ENCODE measurements at regions not wholly inside any gene's neighbourhood (a gene's known extent, or its start where the extent isn't known, plus 50 kb on each side); places are given as distances from the start of the nearest gene placed in this dataset.

GRCh38 chr2:103739921-103740320 is 978.1 kb downstream of the TMEM182 start:
- no peak for TF ChIP-seq FOXJ3 (CRISPR knock-in tag; IDR thresholded peaks at IDR 0.05)
- no peak for TF ChIP-seq ELF1 (IDR thresholded peaks at IDR 0.05)
- TF ChIP-seq CHD2 (IDR thresholded peaks at IDR 0.05; ENCODE audit: low read length, partially characterized antibody), result no peak
- TF ChIP-seq, protein P1, sequence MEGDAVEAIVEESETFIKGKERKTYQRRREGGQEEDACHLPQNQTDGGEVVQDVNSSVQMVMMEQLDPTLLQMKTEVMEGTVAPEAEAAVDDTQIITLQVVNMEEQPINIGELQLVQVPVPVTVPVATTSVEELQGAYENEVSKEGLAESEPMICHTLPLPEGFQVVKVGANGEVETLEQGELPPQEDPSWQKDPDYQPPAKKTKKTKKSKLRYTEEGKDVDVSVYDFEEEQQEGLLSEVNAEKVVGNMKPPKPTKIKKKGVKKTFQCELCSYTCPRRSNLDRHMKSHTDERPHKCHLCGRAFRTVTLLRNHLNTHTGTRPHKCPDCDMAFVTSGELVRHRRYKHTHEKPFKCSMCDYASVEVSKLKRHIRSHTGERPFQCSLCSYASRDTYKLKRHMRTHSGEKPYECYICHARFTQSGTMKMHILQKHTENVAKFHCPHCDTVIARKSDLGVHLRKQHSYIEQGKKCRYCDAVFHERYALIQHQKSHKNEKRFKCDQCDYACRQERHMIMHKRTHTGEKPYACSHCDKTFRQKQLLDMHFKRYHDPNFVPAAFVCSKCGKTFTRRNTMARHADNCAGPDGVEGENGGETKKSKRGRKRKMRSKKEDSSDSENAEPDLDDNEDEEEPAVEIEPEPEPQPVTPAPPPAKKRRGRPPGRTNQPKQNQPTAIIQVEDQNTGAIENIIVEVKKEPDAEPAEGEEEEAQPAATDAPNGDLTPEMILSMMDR (IDR thresholded peaks at IDR 0.05), result no peak
- TF ChIP-seq TEAD4 (IDR thresholded peaks at IDR 0.05; ENCODE audit: borderline replicate concordance, insufficient read depth), result no peak
- no peak for TF ChIP-seq ZBTB33 (IDR thresholded peaks at IDR 0.05; ENCODE audit: borderline replicate concordance, low read depth)
- Histone ChIP-seq H3K27ac (ENCODE audit: low read depth in 2 of 2, low read length in 1 of 2) (no peak overlapping the region), H3K4me3 (ENCODE audit: low read depth in 2 of 2, low read length in 1 of 2) (no peak overlapping the region), H3K9me3 (no peaks in the 10 kb centered on the region), H3K4me2 (no peak overlapping the region), H3K27me3 (ENCODE audit: insufficient read depth) (no peaks in the 10 kb centered on the region), H3F3A (replicated peaks; ENCODE audit: insufficient read depth) (no peaks in the 10 kb centered on the region), H2AFZ (ENCODE audit: low read depth) (no peak overlapping the region), H3K36me3 (replicated peaks in 1 of 2; ENCODE audit: control insufficient read depth in 1 of 2, insufficient read depth in 2 of 2, low read length in 1 of 2) (no peaks in the 10 kb centered on the region), H3K4me1 (ENCODE audit: control insufficient read depth in 1 of 2, insufficient read depth in 2 of 2, low read depth in 1 of 2, low read length in 1 of 2) (no peaks in the 10 kb centered on the region), H3K9ac (no peak overlapping the region), H4K20me1 (ENCODE audit: insufficient read depth) (no peaks in the 10 kb centered on the region), H3K79me2 (ENCODE audit: insufficient read depth) (no peaks in the 10 kb centered on the region), H3K9me2 (no peaks in the 10 kb centered on the region)
- CTCF ChIA-PET, result no interaction called here
- POLR2A ChIA-PET, result no interaction called here
- DNase-seq, result no peak
- WGBS (ENCODE audit: low lambda C conversion rate), result 0% methylated on average over 1 of the region's 1 CpG

GRCh38 chr2:103740631-103741030 is 978.8 kb downstream of the TMEM182 start:
- CTCF ChIA-PET, result no interaction called here
- Histone ChIP-seq H3K9ac (no peak overlapping the region), H3K9me2 (no peaks in the 10 kb centered on the region), H4K20me1 (ENCODE audit: insufficient read depth) (no peaks in the 10 kb centered on the region), H3K4me3 (ENCODE audit: low read depth in 2 of 2, low read length in 1 of 2) (no peak overlapping the region), H3K79me2 (ENCODE audit: insufficient read depth) (no peaks in the 10 kb centered on the region), H2AFZ (ENCODE audit: low read depth) (no peak overlapping the region), H3K27ac (ENCODE audit: low read depth in 2 of 2, low read length in 1 of 2) (no peak overlapping the region), H3K4me1 (ENCODE audit: control insufficient read depth in 1 of 2, insufficient read depth in 2 of 2, low read depth in 1 of 2, low read length in 1 of 2) (no peaks in the 10 kb centered on the region), H3K9me3 (no peaks in the 10 kb centered on the region), H3F3A (replicated peaks; ENCODE audit: insufficient read depth) (no peaks in the 10 kb centered on the region), H3K36me3 (replicated peaks in 1 of 2; ENCODE audit: control insufficient read depth in 1 of 2, insufficient read depth in 2 of 2, low read length in 1 of 2) (no peaks in the 10 kb centered on the region), H3K27me3 (ENCODE audit: insufficient read depth) (no peaks in the 10 kb centered on the region), H3K4me2 (no peak overlapping the region)
- WGBS (ENCODE audit: low lambda C conversion rate), result 0% methylated on average over 1 of the region's 1 CpG
- POLR2A ChIA-PET, result no interaction called here
- DNase-seq, result no peak
- TF ChIP-seq REST (IDR thresholded peaks at IDR 0.05; ENCODE audit: low read depth, low read length) (no peak), TAF1 (IDR thresholded peaks at IDR 0.05; ENCODE audit: borderline replicate concordance, low read depth, low read length) (no peak), TEAD4 (IDR thresholded peaks at IDR 0.05; ENCODE audit: borderline replicate concordance, insufficient read depth) (no peak), RCOR1 (IDR thresholded peaks at IDR 0.05; ENCODE audit: low read length) (no peak), EZH2phosphoT487 (IDR thresholded peaks at IDR 0.05; ENCODE audit: borderline replicate concordance, low read depth) (no peak), CHD2 (IDR thresholded peaks at IDR 0.05; ENCODE audit: low read length, partially characterized antibody) (no peak), POLR2AphosphoS5 (IDR thresholded peaks at IDR 0.05; ENCODE audit: low read depth, low read length) (no peak), USF2 (IDR thresholded peaks at IDR 0.05; ENCODE audit: borderline replicate concordance, low read depth, low read length) (no peak), FOSL2 (IDR thresholded peaks at IDR 0.05; ENCODE audit: borderline replicate concordance, low read depth) (no peak)
- TF ChIP-seq, protein P1 (IDR thresholded peaks at IDR 0.05), result no peak
- TF ChIP-seq, protein P2, sequence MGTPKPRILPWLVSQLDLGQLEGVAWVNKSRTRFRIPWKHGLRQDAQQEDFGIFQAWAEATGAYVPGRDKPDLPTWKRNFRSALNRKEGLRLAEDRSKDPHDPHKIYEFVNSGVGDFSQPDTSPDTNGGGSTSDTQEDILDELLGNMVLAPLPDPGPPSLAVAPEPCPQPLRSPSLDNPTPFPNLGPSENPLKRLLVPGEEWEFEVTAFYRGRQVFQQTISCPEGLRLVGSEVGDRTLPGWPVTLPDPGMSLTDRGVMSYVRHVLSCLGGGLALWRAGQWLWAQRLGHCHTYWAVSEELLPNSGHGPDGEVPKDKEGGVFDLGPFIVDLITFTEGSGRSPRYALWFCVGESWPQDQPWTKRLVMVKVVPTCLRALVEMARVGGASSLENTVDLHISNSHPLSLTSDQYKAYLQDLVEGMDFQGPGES (IDR thresholded peaks at IDR 0.05; ENCODE audit: low read depth, low read length), result no peak
